Lower leg skin (tissue), 4 donors: ENCODE measurements at regions not wholly inside any gene's neighbourhood (a gene's known extent, or its start where the extent isn't known, plus 50 kb on each side); places are given as distances from the start of the nearest gene placed in this dataset.

Experiments used
- DNase-seq, 2 donors: peaks; one replicate each; pipeline ENCODE4 v3.0.0-alpha.2; 2019; ENCODE audit warnings: low spot score in 2 of 2
- H3K4me3 ChIP-seq: fragments of 200-600 bp; sonication (generic); 2 replicates; pipeline ENCODE4 v1.5.1; 2017; ENCODE audit warnings: mild to moderate bottlenecking, low read depth; ENCODE audit not compliant: poor library complexity, severe bottlenecking
- CTCF ChIP-seq, 3 donors: fragments of 450-650 bp; IDR thresholded peaks; one replicate each; pipeline ENCODE4 v1.5.1; 2016; ENCODE audit warnings: antibody characterized with exemption in 3 of 3, mild to moderate bottlenecking in 3 of 3, moderate library complexity in 2 of 3
- POLR2A ChIP-seq, 2 donors: fragments of 450-650 bp; IDR thresholded peaks; one replicate each; pipeline ENCODE4 v1.6.1; 2016 to 2017; ENCODE audit warnings: antibody characterized with exemption in 2 of 2, mild to moderate bottlenecking in 1 of 2, moderate library complexity in 1 of 2
- WGBS, 2 donors: methylation state at CpG; one replicate each; pipeline ENCODE4 v1.1.5; 2018; 5-methylcytosine and 5-hydroxymethylcytosine counted together
- intact Hi-C: fragments of 100-400 bp; cut with DNase I; formaldehyde crosslinking; loops from one replicate; pipeline ENCODE4 v1.15.0; 2023; ENCODE audit warnings: low total_unique reads

DNA sequence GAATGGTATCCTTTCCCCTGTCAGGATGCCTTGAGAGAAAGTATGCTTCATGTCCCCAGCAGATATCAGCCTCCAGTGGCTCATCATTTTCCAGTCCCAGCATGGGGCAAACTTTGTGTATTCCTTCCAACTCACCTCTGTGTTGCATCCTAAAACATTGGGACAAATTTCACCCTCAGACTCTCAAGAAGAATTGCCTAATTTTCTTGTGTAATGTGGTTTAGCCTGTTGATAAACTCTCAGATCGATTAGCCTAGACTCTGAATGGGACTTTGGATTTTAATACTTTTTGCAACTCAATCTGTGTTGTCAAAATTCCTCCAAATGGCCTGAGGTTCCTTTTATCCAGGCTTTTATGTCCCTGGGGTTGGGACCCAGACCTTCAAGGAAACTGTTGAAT lies 805.3 kb downstream of the C4orf33 start:
- no peak overlapping the region for H3K4me3 ChIP-seq
- no peak for TF ChIP-seq POLR2A (IDR thresholded peaks at IDR 0.05)
- TF ChIP-seq CTCF (IDR thresholded peaks at IDR 0.05): no peak
- intact Hi-C loops: no loop called here
- 24 to 47% methylated on average over 1 of the region's 1 CpG for WGBS, 2 donors
- no peak for DNase-seq

DNA sequence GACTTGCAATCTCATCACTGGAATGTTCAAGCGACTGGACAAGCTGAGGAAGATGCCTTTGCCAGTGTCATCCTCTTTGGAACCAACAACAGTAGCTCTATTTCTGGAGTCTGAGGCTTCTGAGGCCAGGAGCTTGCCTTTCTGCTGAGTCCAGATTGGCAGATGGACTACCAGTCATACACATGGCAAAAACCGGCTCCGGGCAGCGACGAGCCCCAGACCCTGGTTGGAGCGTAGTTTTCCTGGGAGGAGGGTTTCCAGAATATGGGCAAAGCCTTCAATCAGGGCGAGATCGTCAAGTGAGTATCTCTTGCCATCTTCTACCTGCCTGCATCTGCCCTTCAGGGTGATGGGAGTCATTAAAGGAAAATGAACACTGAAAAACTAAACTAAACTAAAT lies 807.9 kb downstream of the C4orf33 start:
- no peak for DNase-seq
- intact Hi-C loops: no loop called here
- H3K4me3 ChIP-seq: no peak overlapping the region
- TF ChIP-seq CTCF (IDR thresholded peaks at IDR 0.05) (no peak), POLR2A (IDR thresholded peaks at IDR 0.05) (no peak)
- 92 to 96% methylated on average over 8 of the region's 8 CpGs for WGBS, 2 donors

- TF ChIP-seq POLR2A (IDR thresholded peaks at IDR 0.05): no peak
- TF ChIP-seq CTCF (IDR thresholded peaks at IDR 0.05): no peak
- intact Hi-C loops: no loop called here
- WGBS, 2 donors: 41 to 45% methylated on average over 1 of the region's 1 CpG
- DNase-seq: no peak
- no peak overlapping the region for H3K4me3 ChIP-seq
Measured at GRCh38 chr4:129905256-129905655, 809.3 kb downstream of the C4orf33 start.

DNA sequence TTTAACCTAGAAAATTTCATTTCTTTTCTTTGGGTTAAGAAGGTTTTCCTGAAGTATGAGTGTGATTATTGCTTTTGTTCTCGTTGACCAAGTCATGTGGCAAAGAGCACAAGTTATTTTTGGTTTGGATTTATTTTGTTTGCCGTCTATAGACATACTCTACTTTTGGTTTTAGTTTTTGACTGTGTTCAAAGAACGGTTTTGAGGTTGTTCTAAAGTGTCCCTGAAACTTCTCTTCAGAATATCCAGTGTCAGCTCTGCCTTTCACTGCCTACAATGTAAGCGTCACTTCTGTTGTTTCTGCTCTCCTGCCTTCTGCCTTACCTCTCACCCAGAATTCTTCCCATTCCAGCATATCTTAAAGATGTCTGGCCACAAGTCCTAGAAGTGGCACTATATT lies 812.2 kb downstream of the C4orf33 start:
- 73% methylated on average over 4 of the region's 4 CpGs for WGBS, 2 donors
- TF ChIP-seq POLR2A (IDR thresholded peaks at IDR 0.05) (no peak), CTCF (IDR thresholded peaks at IDR 0.05) (no peak)
- intact Hi-C loops: no loop called here
- H3K4me3 ChIP-seq: no peak overlapping the region
- DNase-seq: no peak

- TF ChIP-seq CTCF (IDR thresholded peaks at IDR 0.05): no peak
- TF ChIP-seq POLR2A (IDR thresholded peaks at IDR 0.05): no peak
- no peak overlapping the region for H3K4me3 ChIP-seq
- DNase-seq: no peak
- intact Hi-C loops: no loop called here
Measured at GRCh38 chr4:129916991-129917390, 821.0 kb downstream of the C4orf33 start.

DNA sequence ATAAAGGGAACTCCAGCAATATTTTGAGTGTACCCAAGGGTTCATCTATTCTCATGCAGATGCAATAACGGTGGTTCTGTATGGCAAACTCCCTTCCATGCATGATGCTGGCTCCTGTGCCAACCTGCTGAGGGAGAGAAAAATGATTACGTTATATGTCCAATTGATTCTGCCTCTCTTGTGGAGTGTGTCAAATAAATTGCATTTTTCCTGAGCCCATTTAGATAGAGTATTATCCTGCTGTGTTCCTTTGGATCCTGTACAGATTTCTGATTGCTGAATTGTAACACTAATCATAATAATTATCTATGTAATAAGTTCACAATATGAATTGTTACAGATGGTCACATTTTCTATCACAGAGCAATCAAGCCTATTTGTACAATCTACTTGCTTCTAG lies 821.7 kb downstream of the C4orf33 start:
- no peak for DNase-seq
- intact Hi-C loops: no loop called here
- no peak for TF ChIP-seq POLR2A (IDR thresholded peaks at IDR 0.05)
- no peak for TF ChIP-seq CTCF (IDR thresholded peaks at IDR 0.05)
- no peak overlapping the region for H3K4me3 ChIP-seq
- WGBS, 2 donors: 57 to 67% methylated on average over 2 of the region's 2 CpGs
